ENCODE measurements at regions not wholly inside any gene's neighbourhood (a gene's known extent, or its start where the extent isn't known, plus 50 kb on each side); places are given as distances from the start of the nearest gene placed in this dataset.
"Not testable (repeated sequence)": the region's sequence is repeated elsewhere in the genome, so short reads cannot be mapped to it uniquely, and the experiment has no call there.

GRCh38 chr2:32874931-32875330, 71.8 kb upstream of the LTBP1 start:
- no peak overlapping the region for H2AFZ ChIP-seq (ENCODE audit: low read depth, low read length)
- no peaks in the 10 kb centered on the region for H3K9me3 ChIP-seq (ENCODE audit: low read length)
- H3K27me3 ChIP-seq (ENCODE audit: insufficient read depth, low read length): no peaks in the 10 kb centered on the region
- no peaks in the 10 kb centered on the region for H3K36me3 ChIP-seq (ENCODE audit: insufficient read depth, low read length)
- no peak overlapping the region for H3K4me3 ChIP-seq (ENCODE audit: low read length)
- peaks cover 2% of the 10 kb centered on the region for H3K4me1 ChIP-seq (ENCODE audit: insufficient read depth, low read length)

DNA sequence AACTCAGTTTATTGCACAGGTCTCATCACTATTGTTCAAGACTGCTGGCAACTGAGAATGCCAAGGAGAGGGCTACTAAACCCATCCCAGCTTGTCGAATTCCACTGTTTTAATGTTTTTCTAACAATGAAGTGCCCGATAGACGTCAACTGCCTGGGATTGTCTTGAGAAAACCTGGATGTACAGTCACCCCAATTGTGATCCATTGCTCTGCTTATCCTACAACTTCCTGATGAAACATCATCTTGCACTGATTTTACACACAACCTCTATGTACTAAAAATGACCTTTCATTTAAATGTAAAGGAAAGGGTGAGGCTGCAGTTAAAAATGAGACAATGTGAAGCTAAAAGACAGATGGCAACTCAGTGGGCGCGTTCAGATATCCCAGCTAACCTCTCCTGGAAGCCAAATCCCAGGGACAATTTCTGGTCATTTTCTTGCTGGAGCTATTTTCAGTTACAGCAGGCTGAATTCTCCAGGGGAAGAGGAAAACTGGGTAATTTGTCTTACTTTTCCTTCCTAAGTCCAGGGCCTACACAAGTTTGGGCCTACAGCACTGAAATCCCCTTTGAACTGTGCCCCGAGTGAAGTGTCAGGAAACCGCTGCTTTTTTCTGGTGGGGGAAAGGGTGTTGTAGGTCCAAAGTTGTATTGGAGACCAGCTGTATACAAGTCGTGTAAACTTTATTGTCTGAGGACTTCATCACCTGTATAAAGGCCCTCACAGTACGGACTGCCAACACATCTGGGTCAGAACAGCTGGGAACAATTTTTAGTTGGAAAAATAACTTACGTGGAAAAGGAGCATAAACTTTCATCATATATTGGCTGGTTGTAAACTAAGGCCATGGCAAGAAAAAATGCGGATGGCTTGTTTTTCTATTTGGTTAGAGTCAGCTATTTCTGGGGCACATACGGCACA, 68.9 kb upstream of the LTBP1 start:
- Histone ChIP-seq H3K27me3 (ENCODE audit: insufficient read depth, low read length) (no peaks in the 10 kb centered on the region), H3K36me3 (ENCODE audit: insufficient read depth, low read length) (no peaks in the 10 kb centered on the region), H2AFZ (ENCODE audit: low read depth, low read length) (no peak overlapping the region), H3K4me3 (ENCODE audit: low read length) (no peak overlapping the region), H3K9me3 (ENCODE audit: low read length) (no peaks in the 10 kb centered on the region), H3K4me1 (ENCODE audit: insufficient read depth, low read length) (peaks cover 6% of the 10 kb centered on the region)

GRCh38 chr2:32879943-32880342, 66.8 kb upstream of the LTBP1 start:
- H3K4me1 ChIP-seq (ENCODE audit: insufficient read depth, low read length): peaks cover 15% of the 10 kb centered on the region
- H3K36me3 ChIP-seq (ENCODE audit: insufficient read depth, low read length); H3K4me3 ChIP-seq (ENCODE audit: low read length); H2AFZ ChIP-seq (ENCODE audit: low read depth, low read length); H3K27me3 ChIP-seq (ENCODE audit: insufficient read depth, low read length); H3K9me3 ChIP-seq (ENCODE audit: low read length): not testable (repeated sequence)

- peak overlapping the region; percentile 69 for H2AFZ ChIP-seq (ENCODE audit: low read depth, low read length)
- peaks cover 15% of the 10 kb centered on the region for H3K4me1 ChIP-seq (ENCODE audit: insufficient read depth, low read length)
- H3K4me3 ChIP-seq (ENCODE audit: low read length): peak overlapping the region; percentile 6
- no peaks in the 10 kb centered on the region for H3K36me3 ChIP-seq (ENCODE audit: insufficient read depth, low read length)
- peaks cover 3% of the 10 kb centered on the region for H3K9me3 ChIP-seq (ENCODE audit: low read length)
- H3K27me3 ChIP-seq (ENCODE audit: insufficient read depth, low read length): no peaks in the 10 kb centered on the region
Observed at GRCh38 chr2:32882816-32883810, 63.6 kb upstream of the LTBP1 start.

DNA sequence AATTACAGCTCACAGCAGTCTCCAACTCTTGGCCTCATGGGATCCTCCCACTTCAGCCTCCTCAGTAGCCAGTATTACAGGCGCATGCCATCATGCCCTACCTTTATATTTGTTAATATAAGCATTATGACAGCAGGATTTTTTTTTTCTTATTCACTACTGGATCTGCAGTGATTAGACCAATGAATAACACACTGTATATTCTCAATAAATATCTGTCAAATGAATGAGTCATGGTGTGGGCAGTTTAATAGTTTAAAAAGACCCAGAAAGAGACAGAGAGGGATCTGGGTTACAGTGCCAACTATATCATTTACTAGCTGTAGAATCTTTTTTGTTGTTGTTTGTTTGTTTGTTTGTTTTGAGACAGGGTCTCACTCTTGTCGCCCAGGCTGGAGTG, 62.4 kb upstream of the LTBP1 start:
- no peaks in the 10 kb centered on the region for H3K27me3 ChIP-seq (ENCODE audit: insufficient read depth, low read length)
- peaks cover 3% of the 10 kb centered on the region for H3K9me3 ChIP-seq (ENCODE audit: low read length)
- no peak overlapping the region for H2AFZ ChIP-seq (ENCODE audit: low read depth, low read length)
- no peak overlapping the region for H3K4me3 ChIP-seq (ENCODE audit: low read length)
- H3K36me3 ChIP-seq (ENCODE audit: insufficient read depth, low read length): no peaks in the 10 kb centered on the region
- peaks cover 15% of the 10 kb centered on the region for H3K4me1 ChIP-seq (ENCODE audit: insufficient read depth, low read length)

- H2AFZ ChIP-seq (ENCODE audit: low read depth, low read length); H3K9me3 ChIP-seq (ENCODE audit: low read length); H3K36me3 ChIP-seq (ENCODE audit: insufficient read depth, low read length); H3K4me3 ChIP-seq (ENCODE audit: low read length); H3K27me3 ChIP-seq (ENCODE audit: insufficient read depth, low read length): not testable (repeated sequence)
- H3K4me1 ChIP-seq (ENCODE audit: insufficient read depth, low read length): peaks cover 15% of the 10 kb centered on the region
Observed at GRCh38 chr2:32886397-32887055, 60.2 kb upstream of the LTBP1 start.

DNA sequence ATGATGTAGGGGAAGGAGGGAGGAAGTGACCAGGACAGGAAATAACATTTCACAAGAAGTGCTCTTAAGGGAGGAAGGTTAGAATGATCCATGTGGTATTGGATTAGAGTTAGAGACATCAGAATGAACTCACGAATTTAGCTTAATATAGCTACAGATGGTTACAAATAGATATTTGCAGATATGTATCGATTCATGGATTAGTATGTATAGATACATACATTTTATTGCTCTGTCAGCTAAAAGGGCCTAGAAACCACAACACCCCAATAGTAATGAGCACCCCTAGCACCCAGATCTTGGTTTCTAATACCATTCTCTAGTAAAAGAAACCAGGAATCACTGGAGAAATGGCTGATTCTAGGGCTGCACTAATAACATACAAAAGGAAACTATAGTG, 59.6 kb upstream of the LTBP1 start:
- no peaks in the 10 kb centered on the region for H3K36me3 ChIP-seq (ENCODE audit: insufficient read depth, low read length)
- peaks cover 3% of the 10 kb centered on the region for H3K9me3 ChIP-seq (ENCODE audit: low read length)
- no peaks in the 10 kb centered on the region for H3K27me3 ChIP-seq (ENCODE audit: insufficient read depth, low read length)
- no peak overlapping the region for H2AFZ ChIP-seq (ENCODE audit: low read depth, low read length)
- peaks cover 15% of the 10 kb centered on the region for H3K4me1 ChIP-seq (ENCODE audit: insufficient read depth, low read length)
- H3K4me3 ChIP-seq (ENCODE audit: low read length): no peak overlapping the region

DNA sequence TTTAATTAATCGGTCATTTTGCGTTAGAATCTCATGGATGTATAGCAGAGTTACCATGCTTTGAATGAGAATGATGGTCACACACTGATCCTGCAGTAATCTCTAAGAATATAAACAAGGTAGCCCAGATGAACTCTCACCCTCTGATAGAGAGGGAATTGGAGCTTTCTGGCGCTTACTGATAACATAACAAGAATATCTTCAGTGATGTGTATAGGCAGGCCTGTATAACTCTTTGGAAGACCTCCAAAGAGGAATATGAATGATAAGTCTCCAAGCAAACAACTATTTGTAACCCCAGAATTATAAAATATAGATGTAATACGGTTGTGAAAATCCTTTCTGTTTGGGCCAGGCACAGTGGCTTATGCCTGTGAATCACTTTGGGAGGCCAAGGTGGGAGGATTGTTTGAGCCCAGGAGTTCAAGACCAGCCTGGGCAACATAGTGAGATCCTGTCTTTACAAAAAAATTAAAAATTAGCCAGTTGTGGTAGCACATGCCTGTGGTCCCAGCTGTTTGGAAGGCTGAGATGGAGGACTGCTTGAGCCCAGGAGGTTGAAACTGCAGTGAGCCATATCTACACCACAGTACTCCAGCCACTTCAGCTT, 52.5 kb upstream of the LTBP1 start:
- Histone ChIP-seq H2AFZ (ENCODE audit: low read depth, low read length) (no peak overlapping the region), H3K27me3 (ENCODE audit: insufficient read depth, low read length) (no peaks in the 10 kb centered on the region), H3K36me3 (ENCODE audit: insufficient read depth, low read length) (no peaks in the 10 kb centered on the region), H3K4me3 (ENCODE audit: low read length) (no peak overlapping the region), H3K4me1 (ENCODE audit: insufficient read depth, low read length) (no peaks in the 10 kb centered on the region), H3K9me3 (ENCODE audit: low read length) (peaks cover 3% of the 10 kb centered on the region)

GRCh38 chr2:32895424-32895823, 51.3 kb upstream of the LTBP1 start:
- peaks cover 3% of the 10 kb centered on the region for H3K9me3 ChIP-seq (ENCODE audit: low read length)
- no peaks in the 10 kb centered on the region for H3K36me3 ChIP-seq (ENCODE audit: insufficient read depth, low read length)
- no peak overlapping the region for H3K4me3 ChIP-seq (ENCODE audit: low read length)
- no peak overlapping the region for H2AFZ ChIP-seq (ENCODE audit: low read depth, low read length)
- no peaks in the 10 kb centered on the region for H3K27me3 ChIP-seq (ENCODE audit: insufficient read depth, low read length)
- H3K4me1 ChIP-seq (ENCODE audit: insufficient read depth, low read length): no peaks in the 10 kb centered on the region

Measured in neuron (in vitro differentiated cells).